Panc1 (cell line): ENCODE measurements at regions not wholly inside any gene's neighbourhood (a gene's known extent, or its start where the extent isn't known, plus 50 kb on each side); places are given as distances from the start of the nearest gene placed in this dataset.

Experiments used
- ATAC-seq: fragments of 200-7000 bp; cut with Tn5 transposase; 2 replicates; pipeline ENCODE4 v1.9.1; 2020; ENCODE audit warnings: mild to moderate bottlenecking, moderate library complexity
- BruUV-seq: library from RNA; stranded (reverse); fragments of 400-500 nt; replicated peaks from 2 replicates; lab custom pipeline; 2021; lab: Mats Ljungman, UMichigan
- CTCF ChIA-PET: fragments of 300-600 bp; sonication (Branson Sonifier 250); formaldehyde crosslinking; loops from one replicate; lab custom pipeline; 2022; ENCODE audit warnings: antibody characterized with exemption; lab: Charles Lee
- POLR2A ChIA-PET: fragments of 300-600 bp; sonication (Branson Sonifier 250); formaldehyde crosslinking; loops from one replicate; lab custom pipeline; 2022; ENCODE audit warnings: antibody characterized with exemption; lab: Charles Lee
- DNase-seq: peaks from one replicate; pipeline ENCODE4 v3.0.0-alpha.2; 2010; ENCODE audit warnings: low read depth, low spot score
- H3K27ac ChIP-seq: 2 replicates; pipeline ENCODE4 v1.5.1; 2011; ENCODE audit warnings: mild to moderate bottlenecking, low read length, inconsistent platforms
- H3K27me3 ChIP-seq: fragments of 200-500 bp; sonication (Bioruptor generic); 2 replicates; pipeline ENCODE4 v1.6.0; 2014; ENCODE audit warnings: low read length, inconsistent platforms; ENCODE audit not compliant: control insufficient read depth, insufficient read depth
- H3K36me3 ChIP-seq: fragments of 200-500 bp; sonication (Bioruptor generic); 2 replicates; pipeline ENCODE4 v1.5.1; 2014; ENCODE audit warnings: inconsistent platforms, mild to moderate bottlenecking, low read length, moderate library complexity; ENCODE audit not compliant: control insufficient read depth, insufficient read depth
- H3K4me1 ChIP-seq: 2 replicates; pipeline ENCODE4 v1.5.1; 2011; ENCODE audit warnings: inconsistent platforms, mild to moderate bottlenecking, low read length, moderate library complexity; ENCODE audit not compliant: control insufficient read depth, insufficient read depth
- H3K4me3 ChIP-seq, 2 experiments: 2 replicates each; pipeline ENCODE4 v1.5.1; 2011 to 2012; ENCODE audit warnings: low read depth in 2 of 2, low read length in 2 of 2, mild to moderate bottlenecking in 2 of 2, inconsistent platforms in 1 of 2, moderate library complexity in 1 of 2
- H3K9me3 ChIP-seq: fragments of 200-500 bp; sonication (Bioruptor generic); 2 replicates; pipeline ENCODE4 v1.5.1; 2014; ENCODE audit warnings: low read depth, mild to moderate bottlenecking, inconsistent platforms, low read length, moderate library complexity; ENCODE audit not compliant: control insufficient read depth, insufficient read depth
- POLR2AphosphoS5 ChIP-seq: IDR thresholded peaks from 2 replicates; pipeline ENCODE4 v1.6.1; 2012; ENCODE audit warnings: mild to moderate bottlenecking, low read depth, low read length, moderate library complexity
- SIN3A ChIP-seq: IDR thresholded peaks from 2 replicates; pipeline ENCODE4 v1.6.1; 2012; ENCODE audit warnings: low read depth, mild to moderate bottlenecking, low read length, moderate library complexity, borderline replicate concordance; ENCODE audit not compliant: insufficient read depth
- TCF7L2 ChIP-seq: IDR thresholded peaks from 2 replicates; pipeline ENCODE4 v1.6.1; 2011; ENCODE audit warnings: mild to moderate bottlenecking, low read depth, low read length, inconsistent platforms
- in situ Hi-C: cut with HindIII; loops from 2 replicates; pipeline ENCODE4 v1.10.0; 2016; ENCODE audit warnings: low sequenced_read_pairs, low pct_unique_long_range_greater_than_20kb
- intact Hi-C: fragments of 100-400 bp; cut with micrococcal nuclease; formaldehyde crosslinking; loops from one replicate; pipeline ENCODE4 v1.10.0; 2022; ENCODE audit not compliant: unreplicated experiment
- TF ChIP-seq, protein P1 (sequence below): fragments of 450-650 bp; IDR thresholded peaks from 2 replicates; pipeline ENCODE4 v1.5.1; 2017; ENCODE audit warnings: mild to moderate bottlenecking
- TF ChIP-seq, protein P2 (sequence below), 2 experiments: IDR thresholded peaks; 2 replicates each; pipeline ENCODE4 v1.6.1; 2011 to 2012; ENCODE audit warnings: low read depth in 2 of 2, control low read depth in 1 of 2, low read length in 1 of 2, mild to moderate bottlenecking in 1 of 2, moderate library complexity in 1 of 2; ENCODE audit not compliant: insufficient read depth in 1 of 2

DNA sequence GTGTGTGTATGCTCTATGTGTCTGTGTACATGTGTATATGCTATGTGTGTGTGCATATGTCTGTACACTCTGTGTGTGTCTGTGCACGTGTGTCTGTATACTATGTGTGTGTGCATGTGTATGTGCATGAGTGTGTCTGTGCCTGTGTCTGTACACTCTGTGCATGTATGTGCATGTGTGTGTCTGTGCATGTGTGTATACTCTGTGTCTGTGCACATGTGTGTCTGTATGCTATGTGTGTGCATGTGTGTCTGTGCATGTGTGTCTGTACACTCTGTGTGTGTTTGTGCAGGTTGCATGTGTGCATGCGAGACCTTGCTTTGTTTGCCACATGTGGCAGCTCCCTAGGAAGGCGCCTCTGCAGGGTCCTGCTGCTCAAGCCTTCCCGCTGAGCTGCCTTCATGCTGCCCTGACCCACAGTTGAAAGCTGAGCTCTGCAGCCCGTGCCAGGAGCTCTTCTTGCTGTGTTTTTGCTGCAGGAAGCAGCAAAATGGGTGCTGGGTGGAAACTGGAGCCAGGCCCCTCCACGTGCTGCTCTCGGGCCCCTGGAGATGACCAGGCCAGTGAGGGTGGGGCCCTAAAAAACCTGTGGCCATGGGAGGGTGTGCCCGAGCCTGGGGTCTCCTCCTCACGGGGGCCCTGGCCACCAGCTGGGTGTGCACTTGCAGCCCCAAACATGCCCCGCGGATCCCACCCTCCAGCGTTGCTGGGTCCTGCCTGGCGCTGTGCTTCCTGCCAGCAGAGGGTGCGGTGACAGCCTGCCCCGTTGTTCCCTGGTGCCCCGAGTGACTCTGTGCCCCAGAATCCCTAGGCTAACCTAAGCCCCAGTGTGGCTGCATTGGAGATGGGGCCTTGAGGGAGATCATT lies 109.1 kb downstream of the DACT2 start:
- no peak for ATAC-seq
- CTCF ChIA-PET = interaction anchor here (0.6 kb wide), 2 partner anchors 9 to 26 kb away, joined by 3 read pairs; no protein-coding TSS in a partner anchor
- intact Hi-C loops = no loop called here

DNA sequence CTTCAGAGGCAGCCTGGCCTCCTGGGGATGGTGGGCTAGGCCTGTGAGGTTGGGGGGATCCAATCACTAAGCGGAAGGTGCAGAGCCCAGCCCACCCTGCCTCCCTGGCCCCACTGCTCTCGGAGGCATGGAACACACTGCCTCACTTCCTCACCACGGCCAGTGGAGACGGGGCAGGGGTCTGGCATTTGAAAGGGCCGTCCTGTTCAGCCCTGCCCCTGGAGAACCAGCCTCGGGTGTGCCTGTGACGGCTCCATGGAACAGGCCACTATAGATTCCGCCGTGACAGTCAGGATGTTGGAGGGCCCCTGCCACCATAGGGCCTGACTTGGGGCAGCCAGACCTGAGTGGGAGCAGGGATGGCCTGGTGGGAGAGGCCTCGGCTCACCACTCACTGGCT lies 110.2 kb downstream of the DACT2 start:
- DNase-seq (no peak), ATAC-seq (no peak)
- Histone ChIP-seq H3K27me3 (no peaks in the 10 kb centered on the region), H3K4me1 (no peaks in the 10 kb centered on the region), H3K27ac (no peak overlapping the region), H3K36me3 (no peaks in the 10 kb centered on the region), H3K4me3 (no peak overlapping the region), H3K9me3 (no peaks in the 10 kb centered on the region)
- TF ChIP-seq POLR2AphosphoS5 (no peak), TCF7L2 (no peak), SIN3A (no peak)
- TF ChIP-seq, protein P1, sequence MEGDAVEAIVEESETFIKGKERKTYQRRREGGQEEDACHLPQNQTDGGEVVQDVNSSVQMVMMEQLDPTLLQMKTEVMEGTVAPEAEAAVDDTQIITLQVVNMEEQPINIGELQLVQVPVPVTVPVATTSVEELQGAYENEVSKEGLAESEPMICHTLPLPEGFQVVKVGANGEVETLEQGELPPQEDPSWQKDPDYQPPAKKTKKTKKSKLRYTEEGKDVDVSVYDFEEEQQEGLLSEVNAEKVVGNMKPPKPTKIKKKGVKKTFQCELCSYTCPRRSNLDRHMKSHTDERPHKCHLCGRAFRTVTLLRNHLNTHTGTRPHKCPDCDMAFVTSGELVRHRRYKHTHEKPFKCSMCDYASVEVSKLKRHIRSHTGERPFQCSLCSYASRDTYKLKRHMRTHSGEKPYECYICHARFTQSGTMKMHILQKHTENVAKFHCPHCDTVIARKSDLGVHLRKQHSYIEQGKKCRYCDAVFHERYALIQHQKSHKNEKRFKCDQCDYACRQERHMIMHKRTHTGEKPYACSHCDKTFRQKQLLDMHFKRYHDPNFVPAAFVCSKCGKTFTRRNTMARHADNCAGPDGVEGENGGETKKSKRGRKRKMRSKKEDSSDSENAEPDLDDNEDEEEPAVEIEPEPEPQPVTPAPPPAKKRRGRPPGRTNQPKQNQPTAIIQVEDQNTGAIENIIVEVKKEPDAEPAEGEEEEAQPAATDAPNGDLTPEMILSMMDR = no peak
- TF ChIP-seq, protein P2, sequence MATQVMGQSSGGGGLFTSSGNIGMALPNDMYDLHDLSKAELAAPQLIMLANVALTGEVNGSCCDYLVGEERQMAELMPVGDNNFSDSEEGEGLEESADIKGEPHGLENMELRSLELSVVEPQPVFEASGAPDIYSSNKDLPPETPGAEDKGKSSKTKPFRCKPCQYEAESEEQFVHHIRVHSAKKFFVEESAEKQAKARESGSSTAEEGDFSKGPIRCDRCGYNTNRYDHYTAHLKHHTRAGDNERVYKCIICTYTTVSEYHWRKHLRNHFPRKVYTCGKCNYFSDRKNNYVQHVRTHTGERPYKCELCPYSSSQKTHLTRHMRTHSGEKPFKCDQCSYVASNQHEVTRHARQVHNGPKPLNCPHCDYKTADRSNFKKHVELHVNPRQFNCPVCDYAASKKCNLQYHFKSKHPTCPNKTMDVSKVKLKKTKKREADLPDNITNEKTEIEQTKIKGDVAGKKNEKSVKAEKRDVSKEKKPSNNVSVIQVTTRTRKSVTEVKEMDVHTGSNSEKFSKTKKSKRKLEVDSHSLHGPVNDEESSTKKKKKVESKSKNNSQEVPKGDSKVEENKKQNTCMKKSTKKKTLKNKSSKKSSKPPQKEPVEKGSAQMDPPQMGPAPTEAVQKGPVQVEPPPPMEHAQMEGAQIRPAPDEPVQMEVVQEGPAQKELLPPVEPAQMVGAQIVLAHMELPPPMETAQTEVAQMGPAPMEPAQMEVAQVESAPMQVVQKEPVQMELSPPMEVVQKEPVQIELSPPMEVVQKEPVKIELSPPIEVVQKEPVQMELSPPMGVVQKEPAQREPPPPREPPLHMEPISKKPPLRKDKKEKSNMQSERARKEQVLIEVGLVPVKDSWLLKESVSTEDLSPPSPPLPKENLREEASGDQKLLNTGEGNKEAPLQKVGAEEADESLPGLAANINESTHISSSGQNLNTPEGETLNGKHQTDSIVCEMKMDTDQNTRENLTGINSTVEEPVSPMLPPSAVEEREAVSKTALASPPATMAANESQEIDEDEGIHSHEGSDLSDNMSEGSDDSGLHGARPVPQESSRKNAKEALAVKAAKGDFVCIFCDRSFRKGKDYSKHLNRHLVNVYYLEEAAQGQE (IDR thresholded peaks at IDR 0.05; ENCODE audit: insufficient read depth in 1 of 2, low read depth in 2 of 2, low read length in 1 of 2) = no peak
- ChIA-PET POLR2A (no interaction called here), CTCF (no interaction called here)
- no TSS peak for BruUV-seq
- intact Hi-C loops (no loop called here), in situ Hi-C loops (no loop called here)

More for the DNA sequence above, 109.1 kb downstream of the DACT2 start:
- H3K9me3 ChIP-seq = no peaks in the 10 kb centered on the region
- H3K27ac ChIP-seq = no peak overlapping the region
- no peak overlapping the region for H3K4me3 ChIP-seq
- H3K27me3 ChIP-seq = no peaks in the 10 kb centered on the region
- TF ChIP-seq POLR2AphosphoS5 = no peak
- TF ChIP-seq, protein P1 = no peak
- POLR2A ChIA-PET = no interaction called here
- no TSS peak for BruUV-seq
- no peaks in the 10 kb centered on the region for H3K4me1 ChIP-seq
- DNase-seq = no peak
- no peaks in the 10 kb centered on the region for H3K36me3 ChIP-seq
- in situ Hi-C loops = no loop called here
